A549 (cell line): ENCODE measurements at regions not wholly inside any gene's neighbourhood (a gene's known extent, or its start where the extent isn't known, plus 50 kb on each side); places are given as distances from the start of the nearest gene placed in this dataset.

ENCODE experiments used
- ATAC-seq, 2 experiments: fragments of 200-7000 bp in 1 of 2; fragments of >200 bp in 1 of 2; cut with Nextera tagmentation in 1 of 2; cut with Tn5 transposase in 1 of 2; 3 replicates each; pipeline versions ENCODE4 v1.8.0 to v1.9.1; 2018 to 2020; ENCODE audit warnings: mild to moderate bottlenecking in 1 of 2, moderate library complexity in 1 of 2
- CTCF ChIA-PET: fragments of 300-600 bp; sonication (Branson Sonifier 250); formaldehyde crosslinking; extraction: SDS; loops from one replicate; lab custom pipeline; 2021; ENCODE audit warnings: antibody characterized with exemption, inconsistent platforms; lab: Yijun Ruan, JAX
- POLR2A ChIA-PET: fragments of 350-600 bp; formaldehyde crosslinking; extraction: SDS; loops from one replicate; lab custom pipeline; 2021; ENCODE audit warnings: antibody characterized with exemption, inconsistent platforms; lab: Yijun Ruan, JAX
- DNase-seq, 2 experiments: peaks; one replicate each; pipeline versions ENCODE4 v3.0.0 to v3.0.0-alpha.2; 2011 to 2016; ENCODE audit warnings: low read depth in 1 of 2, low spot score in 1 of 2
- FAIRE-seq: peaks from 2 replicates; lab custom pipeline; 2011; peaks lifted over from hg19 to GRCh38; lab: Jason Lieb, UNC
- H3K27ac ChIP-seq, 2 experiments: fragments of >200 bp; sonication (Bioruptor Twin); formaldehyde crosslinking; 3 replicates each; pipeline ENCODE4 v1.5.1; 2016 to 2017
- H3K4me1 ChIP-seq: fragments of >200 bp; sonication (Bioruptor Twin); formaldehyde crosslinking; 3 replicates; pipeline ENCODE4 v1.6.1; 2016
- H3K4me2 ChIP-seq: fragments of >200 bp; sonication (Bioruptor Twin); formaldehyde crosslinking; 3 replicates; pipeline ENCODE4 v1.6.1; 2016
- H3K4me3 ChIP-seq: fragments of >200 bp; sonication (Bioruptor Twin); formaldehyde crosslinking; 3 replicates; pipeline ENCODE4 v1.5.1; 2016
- H3K9me3 ChIP-seq: fragments of >200 bp; sonication (Bioruptor Twin); formaldehyde crosslinking; 3 replicates; pipeline ENCODE4 v1.6.1; 2016
- CHD2 ChIP-seq: fragments of 150-350 bp; IDR thresholded peaks from 2 replicates; pipeline ENCODE4 v1.6.1; 2014; ENCODE audit warnings: low read length; ENCODE audit not compliant: partially characterized antibody
- CHD4 ChIP-seq: fragments of 200-600 bp; sonication (generic); IDR thresholded peaks from 2 replicates; pipeline ENCODE4 v1.6.1; 2016; ENCODE audit warnings: antibody characterized with exemption, mild to moderate bottlenecking, borderline replicate concordance
- EHMT2 ChIP-seq: fragments of 200-600 bp; sonication (generic); IDR thresholded peaks from 2 replicates; pipeline ENCODE4 v1.6.1; 2016; ENCODE audit warnings: antibody characterized with exemption, low read depth, mild to moderate bottlenecking, moderate library complexity
- FOSB ChIP-seq: fragments of 250-450 bp; sonication (Bioruptor Pico); IDR thresholded peaks from 2 replicates; pipeline ENCODE4 v1.5.0; 2020; ENCODE audit warnings: mild to moderate bottlenecking, moderate library complexity
- FOSL2 ChIP-seq, 2 experiments: fragments of 450-650 bp in 1 of 2; fragments of >200 bp in 1 of 2; sonication (Bioruptor Twin) in 1 of 2; formaldehyde crosslinking; IDR thresholded peaks; 2 replicates each; pipeline versions ENCODE4 v1.5.0 to v1.6.1; 2016 to 2020; ENCODE audit warnings: mild to moderate bottlenecking in 1 of 2, moderate library complexity in 1 of 2
- HOXB13 ChIP-seq: fragments of 250-450 bp; sonication (Bioruptor Pico); IDR thresholded peaks from 2 replicates; pipeline ENCODE4 v1.5.0; 2020; ENCODE audit warnings: low read depth, mild to moderate bottlenecking, moderate library complexity
- MAFK ChIP-seq: fragments of 450-650 bp; IDR thresholded peaks from 2 replicates; pipeline ENCODE4 v1.6.1; 2014; ENCODE audit not compliant: partially characterized antibody
- MYC ChIP-seq: IDR thresholded peaks from 2 replicates; pipeline ENCODE4 v1.6.1; 2012; ENCODE audit warnings: mild to moderate bottlenecking, inconsistent platforms, low read length, improper control_type of control experiment, borderline replicate concordance
- NR3C1 ChIP-seq: fragments of >200 bp; sonication (Bioruptor Twin); formaldehyde crosslinking; IDR thresholded peaks from 3 replicates; pipeline ENCODE4 v1.6.1; 2017
- POLR2A ChIP-seq: IDR thresholded peaks from 2 replicates; pipeline ENCODE4 v1.6.1; 2012; ENCODE audit warnings: mild to moderate bottlenecking, low read length
- RARB ChIP-seq: fragments of 250-450 bp; sonication (Bioruptor Pico); IDR thresholded peaks from 2 replicates; pipeline ENCODE4 v1.8.0; 2021; ENCODE audit warnings: mild to moderate bottlenecking, moderate library complexity
- RCOR1 ChIP-seq: fragments of 150-350 bp; IDR thresholded peaks from 2 replicates; pipeline ENCODE4 v1.6.1; 2014; ENCODE audit warnings: antibody characterized with exemption, low read length, low read depth
- RNF2 ChIP-seq: fragments of 200-600 bp; sonication (generic); IDR thresholded peaks from 2 replicates; pipeline ENCODE4 v1.6.1; 2016; ENCODE audit warnings: low read depth, mild to moderate bottlenecking, antibody characterized with exemption, moderate library complexity, borderline replicate concordance
- SREBF2 ChIP-seq: fragments of 450-650 bp; IDR thresholded peaks from 2 replicates; pipeline ENCODE4 v1.6.1; 2014; ENCODE audit warnings: mild to moderate bottlenecking, moderate library complexity
- TFCP2L1 ChIP-seq: fragments of 250-450 bp; sonication (Bioruptor Pico); IDR thresholded peaks from 2 replicates; pipeline ENCODE4 v1.5.0; 2021; ENCODE audit warnings: mild to moderate bottlenecking
- ZC3H11A ChIP-seq: fragments of 450-650 bp; IDR thresholded peaks from 2 replicates; pipeline ENCODE4 v1.6.1; 2014; ENCODE audit warnings: antibody characterized with exemption, mild to moderate bottlenecking
- WGBS: methylation state at CpG from one replicate; pipeline ENCODE4 v1.1.6; 2017; ENCODE audit errors: missing lambda C conversion rate; 5-methylcytosine and 5-hydroxymethylcytosine counted together
- TF ChIP-seq, protein P1 (sequence below): fragments of 150-350 bp; IDR thresholded peaks from 2 replicates; pipeline ENCODE4 v1.6.1; 2014; ENCODE audit warnings: low read depth, mild to moderate bottlenecking, low read length
- TF ChIP-seq, protein P2 (sequence below): fragments of 200-600 bp; sonication (generic); IDR thresholded peaks from 2 replicates; pipeline ENCODE4 v1.6.1; 2016; ENCODE audit warnings: antibody characterized with exemption, mild to moderate bottlenecking, moderate library complexity
- TF ChIP-seq, protein P3 (sequence below): fragments of 450-650 bp; IDR thresholded peaks from 2 replicates; pipeline ENCODE4 v1.6.1; 2014; ENCODE audit warnings: antibody characterized with exemption
- TF ChIP-seq, protein P4 (sequence below): IDR thresholded peaks from 2 replicates; pipeline ENCODE4 v1.6.1; 2012; ENCODE audit warnings: low read depth, borderline replicate concordance
- TF ChIP-seq, protein P5 (sequence below): IDR thresholded peaks from 2 replicates; pipeline ENCODE4 v1.6.1; 2012
- TF ChIP-seq, protein P6 (sequence below): fragments of 250-450 bp; sonication (Bioruptor Pico); IDR thresholded peaks from 2 replicates; pipeline ENCODE4 v1.5.0; 2021; ENCODE audit warnings: mild to moderate bottlenecking, moderate library complexity, borderline replicate concordance

DNA sequence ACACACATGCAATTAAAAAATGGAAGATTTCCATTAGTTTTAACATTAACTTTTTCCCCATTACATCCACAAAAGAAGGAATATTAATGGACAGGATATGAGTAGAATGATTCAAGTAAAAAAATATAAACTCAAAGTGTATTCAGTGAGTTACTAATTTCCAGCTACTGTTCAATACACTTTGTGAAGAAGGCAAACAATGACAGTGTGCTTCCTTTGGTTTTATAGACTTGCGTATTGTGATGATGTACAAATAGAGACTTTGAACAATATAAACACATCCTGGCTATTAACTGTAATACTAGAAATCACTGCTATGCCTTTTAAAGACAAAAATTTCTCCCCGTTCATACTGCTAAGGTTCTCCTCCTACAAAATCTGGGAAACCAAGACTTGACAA, 171.4 kb downstream of the ASB9 start:
- no peaks in the 10 kb centered on the region for H3K4me1 ChIP-seq
- no peak overlapping the region for H3K27ac ChIP-seq
- DNase-seq (no peak), FAIRE-seq (peak; percentile 39), ATAC-seq (no peak)
- no peaks in the 10 kb centered on the region for H3K9me3 ChIP-seq
- 38% methylated on average over 2 of the region's 2 CpGs for WGBS
- ChIA-PET CTCF (no interaction called here), POLR2A (no interaction called here)
- no peak overlapping the region for H3K4me3 ChIP-seq
- TF ChIP-seq TFCP2L1 (CRISPR knock-in tag) (no peak), CHD4 (no peak), SREBF2 (no peak), ZC3H11A (no peak), HOXB13 (CRISPR knock-in tag) (no peak), MYC (no peak), FOSL2 (IDR thresholded peaks at IDR 0.05) (no peak), FOSL2 (CRISPR knock-in tag; IDR thresholded peaks at IDR 0.05) (no peak), MAFK (no peak), EHMT2 (no peak), RNF2 (no peak), NR3C1 (no peak), RARB (CRISPR knock-in tag) (no peak), CHD2 (no peak), RCOR1 (no peak)
- TF ChIP-seq, protein P1, sequence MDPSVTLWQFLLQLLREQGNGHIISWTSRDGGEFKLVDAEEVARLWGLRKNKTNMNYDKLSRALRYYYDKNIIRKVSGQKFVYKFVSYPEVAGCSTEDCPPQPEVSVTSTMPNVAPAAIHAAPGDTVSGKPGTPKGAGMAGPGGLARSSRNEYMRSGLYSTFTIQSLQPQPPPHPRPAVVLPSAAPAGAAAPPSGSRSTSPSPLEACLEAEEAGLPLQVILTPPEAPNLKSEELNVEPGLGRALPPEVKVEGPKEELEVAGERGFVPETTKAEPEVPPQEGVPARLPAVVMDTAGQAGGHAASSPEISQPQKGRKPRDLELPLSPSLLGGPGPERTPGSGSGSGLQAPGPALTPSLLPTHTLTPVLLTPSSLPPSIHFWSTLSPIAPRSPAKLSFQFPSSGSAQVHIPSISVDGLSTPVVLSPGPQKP: no peak
- TF ChIP-seq, protein P2, sequence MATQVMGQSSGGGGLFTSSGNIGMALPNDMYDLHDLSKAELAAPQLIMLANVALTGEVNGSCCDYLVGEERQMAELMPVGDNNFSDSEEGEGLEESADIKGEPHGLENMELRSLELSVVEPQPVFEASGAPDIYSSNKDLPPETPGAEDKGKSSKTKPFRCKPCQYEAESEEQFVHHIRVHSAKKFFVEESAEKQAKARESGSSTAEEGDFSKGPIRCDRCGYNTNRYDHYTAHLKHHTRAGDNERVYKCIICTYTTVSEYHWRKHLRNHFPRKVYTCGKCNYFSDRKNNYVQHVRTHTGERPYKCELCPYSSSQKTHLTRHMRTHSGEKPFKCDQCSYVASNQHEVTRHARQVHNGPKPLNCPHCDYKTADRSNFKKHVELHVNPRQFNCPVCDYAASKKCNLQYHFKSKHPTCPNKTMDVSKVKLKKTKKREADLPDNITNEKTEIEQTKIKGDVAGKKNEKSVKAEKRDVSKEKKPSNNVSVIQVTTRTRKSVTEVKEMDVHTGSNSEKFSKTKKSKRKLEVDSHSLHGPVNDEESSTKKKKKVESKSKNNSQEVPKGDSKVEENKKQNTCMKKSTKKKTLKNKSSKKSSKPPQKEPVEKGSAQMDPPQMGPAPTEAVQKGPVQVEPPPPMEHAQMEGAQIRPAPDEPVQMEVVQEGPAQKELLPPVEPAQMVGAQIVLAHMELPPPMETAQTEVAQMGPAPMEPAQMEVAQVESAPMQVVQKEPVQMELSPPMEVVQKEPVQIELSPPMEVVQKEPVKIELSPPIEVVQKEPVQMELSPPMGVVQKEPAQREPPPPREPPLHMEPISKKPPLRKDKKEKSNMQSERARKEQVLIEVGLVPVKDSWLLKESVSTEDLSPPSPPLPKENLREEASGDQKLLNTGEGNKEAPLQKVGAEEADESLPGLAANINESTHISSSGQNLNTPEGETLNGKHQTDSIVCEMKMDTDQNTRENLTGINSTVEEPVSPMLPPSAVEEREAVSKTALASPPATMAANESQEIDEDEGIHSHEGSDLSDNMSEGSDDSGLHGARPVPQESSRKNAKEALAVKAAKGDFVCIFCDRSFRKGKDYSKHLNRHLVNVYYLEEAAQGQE: no peak
- TF ChIP-seq, protein P3, sequence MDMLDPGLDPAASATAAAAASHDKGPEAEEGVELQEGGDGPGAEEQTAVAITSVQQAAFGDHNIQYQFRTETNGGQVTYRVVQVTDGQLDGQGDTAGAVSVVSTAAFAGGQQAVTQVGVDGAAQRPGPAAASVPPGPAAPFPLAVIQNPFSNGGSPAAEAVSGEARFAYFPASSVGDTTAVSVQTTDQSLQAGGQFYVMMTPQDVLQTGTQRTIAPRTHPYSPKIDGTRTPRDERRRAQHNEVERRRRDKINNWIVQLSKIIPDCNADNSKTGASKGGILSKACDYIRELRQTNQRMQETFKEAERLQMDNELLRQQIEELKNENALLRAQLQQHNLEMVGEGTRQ: no peak
- TF ChIP-seq, protein P4, sequence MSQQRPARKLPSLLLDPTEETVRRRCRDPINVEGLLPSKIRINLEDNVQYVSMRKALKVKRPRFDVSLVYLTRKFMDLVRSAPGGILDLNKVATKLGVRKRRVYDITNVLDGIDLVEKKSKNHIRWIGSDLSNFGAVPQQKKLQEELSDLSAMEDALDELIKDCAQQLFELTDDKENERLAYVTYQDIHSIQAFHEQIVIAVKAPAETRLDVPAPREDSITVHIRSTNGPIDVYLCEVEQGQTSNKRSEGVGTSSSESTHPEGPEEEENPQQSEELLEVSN: no peak
- H3K4me2 ChIP-seq: no peak overlapping the region

DNA sequence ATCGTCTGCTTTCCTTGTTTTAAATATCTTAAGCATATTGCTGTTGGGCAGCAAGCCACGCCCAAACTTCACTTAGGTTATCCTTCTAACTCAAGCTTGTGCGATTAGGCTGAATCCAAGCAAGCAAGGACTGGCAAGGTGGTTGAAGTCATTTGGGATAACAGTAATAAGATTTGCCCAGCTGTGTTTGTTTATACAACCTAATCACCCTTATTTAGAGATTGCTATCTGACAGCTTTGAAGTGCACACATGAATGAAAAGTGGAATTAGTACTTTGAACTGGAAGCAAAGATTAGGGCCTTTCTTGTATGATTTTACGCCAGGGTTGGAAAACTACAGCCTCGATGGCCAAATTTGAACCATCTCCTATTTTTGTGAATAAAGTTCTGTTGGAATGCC, 182.1 kb downstream of the ASB9 start:
- ChIA-PET CTCF (no interaction called here), POLR2A (no interaction called here)
- FAIRE-seq: no peak
- no peak for ATAC-seq
- H3K27ac ChIP-seq: no peak overlapping the region
- DNase-seq: no peak
- TF ChIP-seq, protein P5, sequence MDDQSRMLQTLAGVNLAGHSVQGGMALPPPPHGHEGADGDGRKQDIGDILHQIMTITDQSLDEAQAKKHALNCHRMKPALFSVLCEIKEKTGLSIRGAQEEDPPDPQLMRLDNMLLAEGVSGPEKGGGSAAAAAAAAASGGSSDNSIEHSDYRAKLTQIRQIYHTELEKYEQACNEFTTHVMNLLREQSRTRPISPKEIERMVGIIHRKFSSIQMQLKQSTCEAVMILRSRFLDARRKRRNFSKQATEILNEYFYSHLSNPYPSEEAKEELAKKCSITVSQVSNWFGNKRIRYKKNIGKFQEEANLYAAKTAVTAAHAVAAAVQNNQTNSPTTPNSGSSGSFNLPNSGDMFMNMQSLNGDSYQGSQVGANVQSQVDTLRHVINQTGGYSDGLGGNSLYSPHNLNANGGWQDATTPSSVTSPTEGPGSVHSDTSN: no peak
- no peak for TF ChIP-seq FOSB (CRISPR knock-in tag)
- TF ChIP-seq CHD4: no peak
- TF ChIP-seq, protein P6, sequence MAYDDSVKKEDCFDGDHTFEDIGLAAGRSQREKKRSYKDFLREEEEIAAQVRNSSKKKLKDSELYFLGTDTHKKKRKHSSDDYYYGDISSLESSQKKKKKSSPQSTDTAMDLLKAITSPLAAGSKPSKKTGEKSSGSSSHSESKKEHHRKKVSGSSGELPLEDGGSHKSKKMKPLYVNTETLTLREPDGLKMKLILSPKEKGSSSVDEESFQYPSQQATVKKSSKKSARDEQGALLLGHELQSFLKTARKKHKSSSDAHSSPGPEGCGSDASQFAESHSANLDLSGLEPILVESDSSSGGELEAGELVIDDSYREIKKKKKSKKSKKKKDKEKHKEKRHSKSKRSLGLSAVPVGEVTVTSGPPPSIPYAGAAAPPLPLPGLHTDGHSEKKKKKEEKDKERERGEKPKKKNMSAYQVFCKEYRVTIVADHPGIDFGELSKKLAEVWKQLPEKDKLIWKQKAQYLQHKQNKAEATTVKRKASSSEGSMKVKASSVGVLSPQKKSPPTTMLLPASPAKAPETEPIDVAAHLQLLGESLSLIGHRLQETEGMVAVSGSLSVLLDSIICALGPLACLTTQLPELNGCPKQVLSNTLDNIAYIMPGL (CRISPR knock-in tag): no peak
- no peak for TF ChIP-seq POLR2A
- TF ChIP-seq, protein P2: no peak
- WGBS: 38% methylated on average over 5 of the region's 5 CpGs
- H3K9me3 ChIP-seq: no peaks in the 10 kb centered on the region
- no peak overlapping the region for H3K4me2 ChIP-seq
- H3K4me3 ChIP-seq: no peak overlapping the region
- no peaks in the 10 kb centered on the region for H3K4me1 ChIP-seq
